ENCODE measurements at regions not wholly inside any gene's neighbourhood (a gene's known extent, or its start where the extent isn't known, plus 50 kb on each side); places are given as distances from the start of the nearest gene placed in this dataset.
"Not testable (repeated sequence)": the region's sequence is repeated elsewhere in the genome, so short reads cannot be mapped to it uniquely, and the experiment has no call there.

- Histone ChIP-seq H3F3A (ENCODE audit: control insufficient read depth, insufficient read depth) (no peaks in the 10 kb centered on the region), H3K4me1 (ENCODE audit: control insufficient read depth, low read length) (no peaks in the 10 kb centered on the region), H3K27ac (ENCODE audit: low read depth, low read length) (no peak overlapping the region), H3K36me3 (ENCODE audit: control insufficient read depth, low read length) (no peaks in the 10 kb centered on the region), H3K9me3 (ENCODE audit: control insufficient read depth, insufficient read depth, low read length) (peaks cover 5% of the 10 kb centered on the region; the same call in 1 of the 2 replicates), H3K27me3 (ENCODE audit: control insufficient read depth, low read length) (no peaks in the 10 kb centered on the region), H3K4me3 (ENCODE audit: low read length) (no peak overlapping the region), H3K9me2 (replicated peaks; ENCODE audit: control insufficient read depth, low read length) (no peaks in the 10 kb centered on the region), H3K79me2 (ENCODE audit: control insufficient read depth, low read length) (no peaks in the 10 kb centered on the region), H4K20me1 (ENCODE audit: control insufficient read depth, insufficient read depth, low read depth, low read length) (no peaks in the 10 kb centered on the region), H3K4me2 (ENCODE audit: low read length) (no peak overlapping the region)
- no peak for TF ChIP-seq EZH2phosphoT487 (IDR thresholded peaks at IDR 0.05; ENCODE audit: borderline replicate concordance, low read length)
- TF ChIP-seq CTCF (IDR thresholded peaks at IDR 0.05; ENCODE audit: low read depth, low read length, poor library complexity, severe bottlenecking) = no peak
Measured at GRCh38 chr4:124459196-124459940, 253.2 kb downstream of the ANKRD50 start.

- Histone ChIP-seq H3K27me3 (ENCODE audit: control insufficient read depth, low read length) (no peaks in the 10 kb centered on the region), H3F3A (ENCODE audit: control insufficient read depth, insufficient read depth) (no peaks in the 10 kb centered on the region), H3K79me2 (ENCODE audit: control insufficient read depth, low read length) (no peaks in the 10 kb centered on the region), H3K4me2 (ENCODE audit: low read length) (no peak overlapping the region), H3K36me3 (ENCODE audit: control insufficient read depth, low read length) (no peaks in the 10 kb centered on the region), H3K27ac (ENCODE audit: low read depth, low read length) (no peak overlapping the region), H3K9me2 (replicated peaks; ENCODE audit: control insufficient read depth, low read length) (no peaks in the 10 kb centered on the region), H3K4me1 (ENCODE audit: control insufficient read depth, low read length) (no peaks in the 10 kb centered on the region), H3K9me3 (ENCODE audit: control insufficient read depth, insufficient read depth, low read length) (peaks cover 5% of the 10 kb centered on the region; the same call in 1 of the 2 replicates), H3K4me3 (ENCODE audit: low read length) (no peak overlapping the region), H4K20me1 (ENCODE audit: control insufficient read depth, insufficient read depth, low read depth, low read length) (no peaks in the 10 kb centered on the region)
- TF ChIP-seq EZH2phosphoT487 (IDR thresholded peaks at IDR 0.05; ENCODE audit: borderline replicate concordance, low read length) (no peak), CTCF (IDR thresholded peaks at IDR 0.05; ENCODE audit: low read depth, low read length, poor library complexity, severe bottlenecking) (no peak)
Measured at GRCh38 chr4:124459941-124460310, 252.6 kb downstream of the ANKRD50 start.

DNA sequence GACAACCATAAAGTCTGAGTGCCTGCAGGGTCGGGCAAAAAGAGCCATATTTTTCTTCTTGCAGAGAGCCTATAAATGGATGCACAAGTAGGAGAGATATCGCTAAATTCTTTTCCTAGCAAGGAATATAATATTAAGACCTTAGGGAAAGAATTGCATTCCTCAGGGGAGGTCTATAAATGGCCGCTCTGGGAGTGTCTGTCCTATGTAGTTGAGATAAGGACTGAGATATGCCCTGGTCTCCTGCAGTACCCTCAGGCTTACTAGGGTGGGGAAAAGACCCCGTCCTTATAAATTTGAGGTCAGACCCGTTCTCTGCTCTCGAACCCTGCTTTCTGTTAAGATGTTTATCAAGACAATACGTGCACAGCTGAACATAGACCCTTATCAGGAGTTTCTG, 250.9 kb downstream of the ANKRD50 start:
- H3K9me2 ChIP-seq (replicated peaks; ENCODE audit: control insufficient read depth, low read length); H3K79me2 ChIP-seq (ENCODE audit: control insufficient read depth, low read length); H3K4me2 ChIP-seq (ENCODE audit: low read length); H3K36me3 ChIP-seq (ENCODE audit: control insufficient read depth, low read length); H3K27ac ChIP-seq (ENCODE audit: low read depth, low read length); H3K4me3 ChIP-seq (ENCODE audit: low read length); H3K9me3 ChIP-seq (ENCODE audit: control insufficient read depth, insufficient read depth, low read length); H4K20me1 ChIP-seq (ENCODE audit: control insufficient read depth, insufficient read depth, low read depth, low read length); H3F3A ChIP-seq (ENCODE audit: control insufficient read depth, insufficient read depth); H3K27me3 ChIP-seq (ENCODE audit: control insufficient read depth, low read length); H3K4me1 ChIP-seq (ENCODE audit: control insufficient read depth, low read length): not testable (repeated sequence)

DNA sequence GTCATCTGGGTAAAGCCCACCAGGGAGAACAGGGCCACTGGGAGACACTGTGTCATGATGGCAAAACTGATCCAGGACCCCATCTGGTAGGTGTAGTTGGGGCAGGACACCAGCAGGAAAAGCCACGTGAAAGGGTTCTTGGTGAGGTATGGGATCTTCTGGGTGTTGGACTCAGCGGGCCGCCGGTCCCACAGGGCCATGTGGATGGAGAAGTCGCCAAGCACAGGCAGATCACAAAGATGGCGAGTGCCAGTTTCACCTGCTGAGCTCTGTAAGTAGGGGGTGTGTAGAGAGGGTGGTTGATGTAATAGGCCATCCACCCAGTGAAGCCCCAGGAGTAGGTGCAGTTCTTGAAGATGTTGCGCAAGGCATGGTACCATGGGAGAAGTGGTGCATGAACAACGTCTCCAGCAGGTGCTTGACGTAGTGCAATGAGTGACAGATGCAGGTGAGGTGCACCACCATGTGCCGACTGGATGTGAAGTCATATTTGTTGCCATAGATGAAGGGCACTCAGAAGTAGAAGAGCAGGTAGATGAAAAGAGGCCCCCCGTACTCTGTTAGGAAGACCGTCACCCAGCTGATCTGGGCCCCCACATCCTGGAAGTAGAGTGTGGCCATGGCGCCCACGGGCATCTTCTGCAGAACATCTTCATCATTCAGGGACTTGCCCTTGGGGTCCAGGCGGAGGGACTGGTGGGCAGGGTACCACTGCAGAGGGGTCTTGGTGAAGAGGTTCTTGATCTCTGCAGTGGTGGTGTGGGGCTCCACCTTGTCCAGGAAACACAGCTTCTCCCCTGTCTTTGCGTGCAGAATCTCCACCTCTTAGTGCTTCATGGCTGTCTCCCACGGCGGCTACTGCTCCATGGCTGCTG, 249.3 kb downstream of the ANKRD50 start:
- Histone ChIP-seq H3K36me3 (ENCODE audit: control insufficient read depth, low read length) (no peaks in the 10 kb centered on the region), H3K4me2 (ENCODE audit: low read length) (no peak overlapping the region), H3K4me3 (ENCODE audit: low read length) (no peak overlapping the region), H3K27me3 (ENCODE audit: control insufficient read depth, low read length) (no peaks in the 10 kb centered on the region), H4K20me1 (ENCODE audit: control insufficient read depth, insufficient read depth, low read depth, low read length) (no peaks in the 10 kb centered on the region), H3K27ac (ENCODE audit: low read depth, low read length) (no peak overlapping the region), H3K9me2 (replicated peaks; ENCODE audit: control insufficient read depth, low read length) (no peaks in the 10 kb centered on the region), H3F3A (ENCODE audit: control insufficient read depth, insufficient read depth) (no peaks in the 10 kb centered on the region), H3K4me1 (ENCODE audit: control insufficient read depth, low read length) (no peaks in the 10 kb centered on the region), H3K79me2 (ENCODE audit: control insufficient read depth, low read length) (no peaks in the 10 kb centered on the region), H3K9me3 (ENCODE audit: control insufficient read depth, insufficient read depth, low read length) (peaks cover 5% of the 10 kb centered on the region; the same call in 1 of the 2 replicates)
- TF ChIP-seq CTCF (IDR thresholded peaks at IDR 0.05; ENCODE audit: low read depth, low read length, poor library complexity, severe bottlenecking) (no peak), EZH2phosphoT487 (IDR thresholded peaks at IDR 0.05; ENCODE audit: borderline replicate concordance, low read length) (no peak)

Measured in DOHH2 (cell line).